Right lobe of liver (tissue), 6 donors: ENCODE measurements at regions not wholly inside any gene's neighbourhood (a gene's known extent, or its start where the extent isn't known, plus 50 kb on each side); places are given as distances from the start of the nearest gene placed in this dataset.

ENCODE experiments used
- ATAC-seq, 4 donors: fragments of 200-7000 bp; cut with Tn5 transposase; one replicate each; pipeline ENCODE4 v1.9.1; 2020; ENCODE audit warnings: mild to moderate bottlenecking in 4 of 4, moderate library complexity in 4 of 4
- DNase-seq, 3 donors: peaks; one replicate each; pipeline ENCODE4 v3.0.0-alpha.2; 2020
- H3K27ac ChIP-seq, 3 donors: fragments of 200-600 bp; one replicate each; pipeline ENCODE4 v1.8.0; 2022
- H3K27me3 ChIP-seq, 2 donors: fragments of 200-600 bp; one replicate each; pipeline ENCODE4 v1.8.0; 2022
- H3K36me3 ChIP-seq, 4 donors: fragments of 200-600 bp; sonication (generic) in 1 of 4; one replicate each; pipeline versions ENCODE4 v1.5.1 to v1.8.0; 2017 to 2022; ENCODE audit warnings: control low read depth in 1 of 4
- H3K4me1 ChIP-seq, 4 donors: fragments of 200-600 bp; sonication (generic) in 1 of 4; one replicate each; pipeline versions ENCODE4 v1.5.1 to v1.8.0; 2017 to 2022; ENCODE audit warnings: control low read depth in 1 of 4
- H3K4me3 ChIP-seq, 3 donors: fragments of 200-600 bp; one replicate each; pipeline ENCODE4 v1.8.0; 2022
- H3K9me3 ChIP-seq, 4 donors: fragments of 200-600 bp; sonication (generic) in 1 of 4; one replicate each; pipeline versions ENCODE4 v1.5.1 to v1.8.0; 2017 to 2022; ENCODE audit warnings: control low read depth in 1 of 4
- POLR2A ChIP-seq: fragments of 450-650 bp; IDR thresholded peaks from one replicate; pipeline ENCODE4 v1.6.1; 2017; ENCODE audit warnings: antibody characterized with exemption, mild to moderate bottlenecking
- WGBS: methylation state at CpG from one replicate; pipeline ENCODE4 v1.1.6; 2018; ENCODE audit warnings: low coverage, low lambda C conversion rate; ENCODE audit not compliant: insufficient coverage; ENCODE audit errors: missing lambda C conversion rate; 5-methylcytosine and 5-hydroxymethylcytosine counted together
- intact Hi-C, 2 donors: fragments of 100-400 bp; cut with DNase I; formaldehyde crosslinking; loops; one replicate each; pipeline versions ENCODE4 v1.11.2 to v1.14.1; 2022
- TF ChIP-seq, protein P1 (sequence below), 4 donors: fragments of 200-600 bp in 3 of 4; fragments of 450-650 bp in 1 of 4; IDR thresholded peaks; one replicate each; pipeline versions ENCODE4 v1.5.1 to v1.8.0; 2016 to 2022; ENCODE audit warnings: antibody characterized with exemption in 4 of 4, mild to moderate bottlenecking in 2 of 4
- donor health status: DM: no; HTN: yes; CAD: no.
- donor health status: DM: no; HTN: no; CAD: no.
- donor health status: DM: no; HTN: no; CAD: no.
- donor health status: DM: no; HTN: yes; CAD: no.
- donor health status: DM: no; HTN: yes; CAD: no.

DNA sequence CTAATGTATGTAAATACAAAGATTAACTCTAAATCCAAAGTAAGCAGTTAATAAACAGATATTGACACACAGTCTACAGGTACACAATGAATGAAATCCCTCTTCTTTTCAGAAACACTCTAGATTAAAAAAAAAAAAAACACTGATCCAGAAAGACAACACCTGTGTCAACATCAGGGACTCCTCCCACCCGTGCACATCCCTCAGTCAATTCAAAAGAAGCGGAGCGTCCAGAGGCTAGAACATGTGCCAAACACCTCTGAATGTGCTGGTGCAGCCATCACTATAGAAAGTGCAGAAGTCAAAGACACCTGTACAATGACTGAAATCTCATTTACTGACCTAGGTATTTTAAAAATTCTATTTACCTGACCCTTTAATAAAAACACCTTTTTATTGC is 622.6 kb upstream of the ID2 start:
- TF ChIP-seq, protein P1, sequence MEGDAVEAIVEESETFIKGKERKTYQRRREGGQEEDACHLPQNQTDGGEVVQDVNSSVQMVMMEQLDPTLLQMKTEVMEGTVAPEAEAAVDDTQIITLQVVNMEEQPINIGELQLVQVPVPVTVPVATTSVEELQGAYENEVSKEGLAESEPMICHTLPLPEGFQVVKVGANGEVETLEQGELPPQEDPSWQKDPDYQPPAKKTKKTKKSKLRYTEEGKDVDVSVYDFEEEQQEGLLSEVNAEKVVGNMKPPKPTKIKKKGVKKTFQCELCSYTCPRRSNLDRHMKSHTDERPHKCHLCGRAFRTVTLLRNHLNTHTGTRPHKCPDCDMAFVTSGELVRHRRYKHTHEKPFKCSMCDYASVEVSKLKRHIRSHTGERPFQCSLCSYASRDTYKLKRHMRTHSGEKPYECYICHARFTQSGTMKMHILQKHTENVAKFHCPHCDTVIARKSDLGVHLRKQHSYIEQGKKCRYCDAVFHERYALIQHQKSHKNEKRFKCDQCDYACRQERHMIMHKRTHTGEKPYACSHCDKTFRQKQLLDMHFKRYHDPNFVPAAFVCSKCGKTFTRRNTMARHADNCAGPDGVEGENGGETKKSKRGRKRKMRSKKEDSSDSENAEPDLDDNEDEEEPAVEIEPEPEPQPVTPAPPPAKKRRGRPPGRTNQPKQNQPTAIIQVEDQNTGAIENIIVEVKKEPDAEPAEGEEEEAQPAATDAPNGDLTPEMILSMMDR (IDR thresholded peaks at IDR 0.05) = no peak
- TF ChIP-seq POLR2A = no peak
- H3K4me3 ChIP-seq = no peak overlapping the region
- DNase-seq = no peak
- no peak for ATAC-seq
- H3K36me3 ChIP-seq = no peaks in the 10 kb centered on the region
- intact Hi-C loops = no loop called here
- WGBS = 90% methylated on average over 3 of the region's 3 CpGs
- no peaks in the 10 kb centered on the region for H3K27me3 ChIP-seq
- no peaks in the 10 kb centered on the region for H3K4me1 ChIP-seq
- no peaks in the 10 kb centered on the region for H3K9me3 ChIP-seq
- no peak overlapping the region for H3K27ac ChIP-seq

DNA sequence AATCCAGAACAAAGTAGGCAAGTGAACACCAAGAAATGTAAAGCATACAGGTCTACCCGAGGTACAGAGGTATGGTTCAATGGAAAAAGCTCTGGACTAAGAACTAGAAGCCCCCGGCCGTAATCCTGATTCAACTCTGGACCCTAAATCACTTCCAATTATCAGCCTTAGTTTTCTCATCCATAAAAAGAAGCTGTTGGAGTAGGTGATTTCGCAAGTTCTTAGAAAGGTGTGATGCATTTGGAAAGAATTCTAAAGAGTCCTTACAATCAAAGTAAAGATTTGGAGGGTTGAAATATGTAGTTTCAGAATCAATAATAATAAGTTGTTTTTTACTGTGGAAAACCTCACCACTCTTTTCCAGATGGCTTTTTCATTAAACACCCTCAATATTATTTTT is 622.1 kb upstream of the ID2 start:
- H3K4me3 ChIP-seq = no peak overlapping the region
- intact Hi-C loops = no loop called here
- H3K36me3 ChIP-seq = no peaks in the 10 kb centered on the region
- no peaks in the 10 kb centered on the region for H3K27me3 ChIP-seq
- no peak overlapping the region for H3K27ac ChIP-seq
- no peaks in the 10 kb centered on the region for H3K9me3 ChIP-seq
- no peaks in the 10 kb centered on the region for H3K4me1 ChIP-seq
- 74% methylated on average over 4 of the region's 4 CpGs for WGBS
- DNase-seq (no peak), ATAC-seq (no peak)
- TF ChIP-seq POLR2A = no peak
- TF ChIP-seq, protein P1 (IDR thresholded peaks at IDR 0.05) = no peak

DNA sequence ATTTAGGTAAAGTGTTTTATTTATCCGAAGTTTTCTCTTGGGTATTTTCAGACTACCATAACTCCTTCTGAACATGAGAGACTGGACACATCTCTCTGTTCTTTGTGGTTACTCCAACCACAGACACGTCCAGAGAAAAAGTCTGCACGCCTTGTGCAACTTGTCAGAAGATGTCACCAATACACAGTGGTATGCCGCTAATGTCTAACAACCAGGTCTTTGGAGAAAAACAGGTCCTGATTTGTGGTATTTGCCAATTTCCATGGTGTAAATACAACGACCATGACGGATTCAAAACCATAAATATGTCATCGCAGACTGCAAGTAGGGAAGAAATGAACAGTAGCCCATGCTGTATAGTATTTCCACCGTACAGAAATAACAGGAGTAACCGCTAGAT is 620.6 kb upstream of the ID2 start:
- Histone ChIP-seq H3K4me3 (no peak overlapping the region), H3K27ac (no peak overlapping the region), H3K9me3 (no peaks in the 10 kb centered on the region), H3K4me1 (no peaks in the 10 kb centered on the region), H3K36me3 (no peaks in the 10 kb centered on the region), H3K27me3 (no peaks in the 10 kb centered on the region)
- intact Hi-C loops = no loop called here
- 67% methylated on average over 9 of the region's 9 CpGs for whole genome bisulfite sequencing
- ATAC-seq (no peak), DNase-seq (no peak)
- no peak for TF ChIP-seq POLR2A
- TF ChIP-seq, protein P1 (IDR thresholded peaks at IDR 0.05) = no peak

DNA sequence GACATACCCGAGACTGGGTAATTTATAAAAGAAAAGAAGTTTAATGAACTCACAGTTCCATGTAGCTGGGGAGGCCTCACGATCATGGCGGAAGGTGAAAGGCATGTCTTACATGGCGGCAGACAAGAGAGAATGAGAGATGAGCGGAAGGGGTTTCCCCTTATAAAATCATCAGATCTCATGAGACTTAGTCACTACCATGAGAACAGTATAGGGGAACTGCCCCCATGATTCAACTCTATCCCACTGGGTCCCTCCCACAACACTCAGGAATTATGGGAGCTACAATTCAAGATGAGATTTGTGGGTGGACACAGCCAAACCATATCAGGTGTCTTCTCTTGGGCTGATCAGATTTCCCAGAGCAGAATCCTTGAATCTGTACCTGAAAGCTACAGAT is 617.3 kb upstream of the ID2 start:
- Histone ChIP-seq H3K36me3 (no peaks in the 10 kb centered on the region), H3K27me3 (no peaks in the 10 kb centered on the region), H3K4me1 (no peaks in the 10 kb centered on the region), H3K9me3 (no peaks in the 10 kb centered on the region), H3K27ac (no peak overlapping the region), H3K4me3 (no peak overlapping the region)
- intact Hi-C loops = no loop called here
- no peak for TF ChIP-seq POLR2A
- TF ChIP-seq, protein P1 (IDR thresholded peaks at IDR 0.05) = no peak
- ATAC-seq (no peak), DNase-seq (no peak)
- 85% methylated on average over 5 of the region's 5 CpGs for WGBS

DNA sequence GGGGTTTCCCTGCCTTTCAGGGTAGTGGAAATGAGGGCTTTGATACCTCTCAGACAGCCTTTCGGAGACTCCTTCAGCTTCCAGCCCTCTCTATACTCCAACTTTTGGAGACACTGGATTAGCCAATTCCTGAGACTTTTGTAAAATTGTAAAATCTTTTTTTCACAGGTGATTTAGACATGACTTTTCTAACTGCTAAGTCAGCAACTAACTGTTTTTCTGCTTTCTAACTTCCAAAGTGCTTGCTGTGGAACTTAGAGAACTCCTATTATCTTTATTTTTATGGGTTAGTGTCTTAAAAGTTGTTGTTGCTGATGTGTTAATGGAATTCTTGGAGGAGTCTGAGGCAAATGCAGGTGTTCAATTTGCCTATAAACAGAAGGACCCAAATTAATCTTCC is 616.7 kb upstream of the ID2 start:
- TF ChIP-seq, protein P1 (IDR thresholded peaks at IDR 0.05) = no peak
- no peak for TF ChIP-seq POLR2A
- ATAC-seq = no peak
- Histone ChIP-seq H3K9me3 (no peaks in the 10 kb centered on the region), H3K4me1 (no peaks in the 10 kb centered on the region), H3K27ac (no peak overlapping the region), H3K4me3 (no peak overlapping the region), H3K36me3 (no peaks in the 10 kb centered on the region), H3K27me3 (no peaks in the 10 kb centered on the region)
- intact Hi-C loops = no loop called here
- DNase-seq = no peak
- WGBS = no CpG with 5 or more reads among the region's 1 CpG
